ENCODE measurements at regions not wholly inside any gene's neighbourhood (a gene's known extent, or its start where the extent isn't known, plus 50 kb on each side); places are given as distances from the start of the nearest gene placed in this dataset.
A peak's percentile ranks its signal among the peaks of the same experiment; 100 is the strongest.
"Not testable (repeated sequence)": the region's sequence is repeated elsewhere in the genome, so short reads cannot be mapped to it uniquely, and the experiment has no call there.

DNA sequence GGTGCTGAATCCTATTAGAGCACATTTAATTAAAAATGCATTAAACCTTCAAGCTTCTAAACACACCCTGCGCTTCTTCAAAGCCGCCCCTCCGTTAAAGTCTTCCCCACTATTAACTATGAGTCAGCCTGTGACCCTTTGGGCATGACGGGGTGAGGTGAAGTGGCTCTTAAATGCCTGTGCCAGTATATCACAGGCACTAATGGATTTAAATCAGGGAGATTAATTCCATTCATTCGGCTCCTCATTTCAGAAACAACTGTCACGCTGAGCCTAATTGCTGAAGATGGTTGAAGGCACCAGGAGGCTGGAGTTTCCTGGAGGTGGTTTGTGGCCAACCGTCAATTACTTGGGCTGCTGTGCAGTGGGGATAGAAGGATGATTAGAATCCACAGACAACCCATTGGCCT, 192.6 kb upstream of the MSX2 start:
- H3K27ac ChIP-seq: no peak overlapping the region
- DNase-seq: no peak
- no peak overlapping the region for H3K4me3 ChIP-seq
- H3K27me3 ChIP-seq: no peaks in the 10 kb centered on the region
- H3K36me3 ChIP-seq: no peaks in the 10 kb centered on the region
- H3K9me3 ChIP-seq: no peaks in the 10 kb centered on the region
- TF ChIP-seq EP300 (IDR thresholded peaks at IDR 0.05): no peak
- TF ChIP-seq, protein P1, sequence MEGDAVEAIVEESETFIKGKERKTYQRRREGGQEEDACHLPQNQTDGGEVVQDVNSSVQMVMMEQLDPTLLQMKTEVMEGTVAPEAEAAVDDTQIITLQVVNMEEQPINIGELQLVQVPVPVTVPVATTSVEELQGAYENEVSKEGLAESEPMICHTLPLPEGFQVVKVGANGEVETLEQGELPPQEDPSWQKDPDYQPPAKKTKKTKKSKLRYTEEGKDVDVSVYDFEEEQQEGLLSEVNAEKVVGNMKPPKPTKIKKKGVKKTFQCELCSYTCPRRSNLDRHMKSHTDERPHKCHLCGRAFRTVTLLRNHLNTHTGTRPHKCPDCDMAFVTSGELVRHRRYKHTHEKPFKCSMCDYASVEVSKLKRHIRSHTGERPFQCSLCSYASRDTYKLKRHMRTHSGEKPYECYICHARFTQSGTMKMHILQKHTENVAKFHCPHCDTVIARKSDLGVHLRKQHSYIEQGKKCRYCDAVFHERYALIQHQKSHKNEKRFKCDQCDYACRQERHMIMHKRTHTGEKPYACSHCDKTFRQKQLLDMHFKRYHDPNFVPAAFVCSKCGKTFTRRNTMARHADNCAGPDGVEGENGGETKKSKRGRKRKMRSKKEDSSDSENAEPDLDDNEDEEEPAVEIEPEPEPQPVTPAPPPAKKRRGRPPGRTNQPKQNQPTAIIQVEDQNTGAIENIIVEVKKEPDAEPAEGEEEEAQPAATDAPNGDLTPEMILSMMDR (IDR thresholded peaks at IDR 0.05): no peak
- TF ChIP-seq POLR2A (IDR thresholded peaks at IDR 0.05): no peak
- 73 to 76% (median 74%) methylated on average over 7 of the region's 7 CpGs for WGBS, 3 donors
- no peaks in the 10 kb centered on the region for H3K4me1 ChIP-seq (ENCODE audit: insufficient read depth)
- intact Hi-C loops (cut with DNase I): loop anchor here in 1 of 4 donors (10.0 kb wide), 1 partner anchor 1857 kb away; no protein-coding TSS in a partner anchor

DNA sequence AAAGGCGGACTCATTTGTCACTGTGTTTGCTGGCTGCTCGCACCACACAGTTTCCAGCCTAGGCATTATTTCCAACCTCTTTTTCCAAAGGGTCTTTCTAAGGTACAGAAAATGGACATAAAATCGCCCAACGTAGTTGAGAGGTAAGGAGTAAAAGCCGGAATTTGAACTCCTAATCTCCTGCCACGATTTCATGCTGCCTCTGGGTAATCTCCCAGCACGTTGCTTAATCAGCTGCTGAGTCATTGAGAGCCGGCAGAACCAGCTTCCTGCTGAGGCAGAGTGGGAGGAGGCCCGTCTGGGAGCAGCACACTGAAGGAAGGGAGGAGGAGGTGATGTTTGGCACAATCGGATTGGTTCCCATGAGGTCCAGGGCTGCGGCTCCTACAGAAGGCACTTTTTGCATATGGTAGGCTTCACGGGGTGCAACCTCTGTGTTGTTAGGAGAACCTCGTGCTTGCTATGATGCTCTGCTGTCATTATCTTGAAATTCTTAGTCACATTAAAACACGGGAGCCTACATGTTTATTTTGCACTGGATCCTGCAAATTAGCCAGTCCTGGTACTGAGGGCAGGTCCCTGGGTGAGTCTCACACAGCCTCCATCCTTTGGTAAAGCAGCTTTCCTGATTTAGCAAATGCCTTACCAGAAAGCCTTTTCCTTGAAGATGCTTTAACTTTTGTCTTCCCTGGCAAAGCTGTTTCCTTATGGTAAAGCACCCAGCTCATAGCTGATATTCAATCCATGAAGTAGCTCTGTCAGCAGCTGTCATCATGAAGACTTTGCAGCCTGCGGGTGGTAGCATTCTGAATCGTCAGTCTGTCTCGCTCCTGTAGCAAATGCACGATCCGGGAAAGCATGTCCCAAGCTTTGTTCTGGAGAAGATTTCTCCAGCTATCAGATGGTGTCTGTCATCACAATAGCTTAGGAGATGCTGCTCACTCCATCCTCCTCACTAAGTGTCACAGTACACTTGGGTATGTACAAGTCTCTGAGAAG, 191.6 kb upstream of the MSX2 start:
- Histone ChIP-seq H3K4me3 (no peak overlapping the region), H3K4me1 (ENCODE audit: insufficient read depth) (no peaks in the 10 kb centered on the region), H3K27me3 (no peaks in the 10 kb centered on the region), H3K27ac (no peak overlapping the region), H3K9me3 (no peaks in the 10 kb centered on the region), H3K36me3 (no peaks in the 10 kb centered on the region)
- 22 to 24% (median 23%) methylated on average over 19 of the region's 19 CpGs for WGBS, 3 donors
- DNase-seq: peak in 4 of 5 donors; percentile 22 to 55 (median 38)
- intact Hi-C loops (cut with DNase I): loop anchor here in 1 of 4 donors (10.0 kb wide), 1 partner anchor 1858 kb away; no protein-coding TSS in a partner anchor
- TF ChIP-seq, protein P1 (IDR thresholded peaks at IDR 0.05): no peak
- TF ChIP-seq EP300 (IDR thresholded peaks at IDR 0.05): no peak
- no peak for TF ChIP-seq POLR2A (IDR thresholded peaks at IDR 0.05)

DNA sequence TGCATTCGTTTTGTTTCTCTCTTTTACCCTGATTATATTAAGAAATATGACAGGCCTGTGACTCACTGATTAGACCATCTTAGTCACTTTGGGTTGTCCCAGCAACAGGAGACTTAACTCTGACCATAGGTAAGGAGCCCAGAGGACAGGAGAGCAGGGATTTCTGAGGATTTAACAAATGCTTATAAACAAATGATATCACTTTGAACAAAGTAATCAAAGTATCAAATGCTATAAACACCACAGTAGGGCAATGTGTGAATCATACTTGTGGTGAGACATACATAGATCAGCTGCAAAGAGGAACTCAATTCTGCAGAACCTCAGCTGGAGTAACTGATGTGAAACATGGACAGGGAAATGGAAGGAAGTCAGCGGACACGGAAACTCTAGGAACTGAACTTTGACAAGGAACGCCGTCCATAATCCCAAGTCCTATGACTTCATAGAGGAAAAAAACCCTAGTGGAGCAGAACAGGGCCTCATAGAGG, 190.6 kb upstream of the MSX2 start:
- H3K36me3 ChIP-seq: no peaks in the 10 kb centered on the region
- no peak overlapping the region for H3K4me3 ChIP-seq
- intact Hi-C loops (cut with DNase I): loop anchor here in 1 of 4 donors (10.0 kb wide), 1 partner anchor 1859 kb away; no protein-coding TSS in a partner anchor
- no peak for TF ChIP-seq EP300 (IDR thresholded peaks at IDR 0.05)
- TF ChIP-seq POLR2A (IDR thresholded peaks at IDR 0.05): no peak
- H3K4me1 ChIP-seq (ENCODE audit: insufficient read depth): no peaks in the 10 kb centered on the region
- no peak overlapping the region for H3K27ac ChIP-seq
- WGBS, 3 donors: 59 to 64% (median 64%) methylated on average over 5 of the region's 5 CpGs
- H3K9me3 ChIP-seq: no peaks in the 10 kb centered on the region
- DNase-seq: no peak
- H3K27me3 ChIP-seq: no peaks in the 10 kb centered on the region

DNA sequence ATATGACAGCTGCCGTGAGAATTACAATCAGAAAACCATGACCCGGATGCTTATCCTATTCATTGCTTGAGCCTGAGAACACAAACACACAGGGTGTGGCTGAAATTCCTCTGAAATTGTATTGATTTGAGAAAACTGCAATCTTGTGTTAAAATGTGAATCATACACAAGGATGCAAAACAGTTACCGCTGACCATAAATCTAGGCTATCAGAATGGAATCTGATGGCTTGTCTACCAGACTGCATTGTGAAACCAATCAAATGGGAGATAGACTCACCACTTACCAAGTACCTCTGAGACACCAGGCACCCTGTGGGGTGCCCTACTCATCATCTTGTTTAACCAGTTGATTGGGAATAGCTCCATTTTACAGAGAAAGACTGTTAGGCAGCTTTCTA, 188.7 kb upstream of the MSX2 start:
- no peak for DNase-seq
- Histone ChIP-seq H3K27me3 (no peaks in the 10 kb centered on the region), H3K9me3 (no peaks in the 10 kb centered on the region), H3K4me1 (ENCODE audit: insufficient read depth) (no peaks in the 10 kb centered on the region), H3K36me3 (no peaks in the 10 kb centered on the region), H3K4me3 (no peak overlapping the region), H3K27ac (no peak overlapping the region)
- intact Hi-C loops (cut with DNase I): loop anchor here in 1 of 4 donors (10.0 kb wide), 1 partner anchor 1861 kb away; no protein-coding TSS in a partner anchor
- TF ChIP-seq EP300 (IDR thresholded peaks at IDR 0.05) (no peak), POLR2A (IDR thresholded peaks at IDR 0.05) (no peak)
- TF ChIP-seq, protein P1 (IDR thresholded peaks at IDR 0.05): no peak
- 89 to 91% (median 91%) methylated on average over 3 of the region's 3 CpGs for WGBS, 3 donors

DNA sequence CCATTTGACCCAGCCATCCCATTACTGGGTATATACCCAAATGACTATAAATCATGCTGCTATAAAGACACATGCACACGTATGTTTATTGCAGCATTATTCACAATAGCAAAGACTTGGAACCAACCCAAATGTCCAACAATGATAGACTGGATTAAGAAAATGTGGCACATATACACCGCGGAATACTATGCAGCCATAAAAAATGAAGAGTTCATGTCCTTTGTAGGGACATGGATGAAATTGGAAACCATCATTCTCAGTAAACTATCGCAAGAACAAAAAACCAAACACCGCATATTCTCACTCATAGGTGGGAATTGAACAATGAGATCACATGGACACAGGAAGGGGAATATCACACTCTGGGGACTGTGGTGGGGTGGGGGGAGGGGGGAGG, 184.6 kb upstream of the MSX2 start:
- intact Hi-C loops (cut with DNase I): loop anchor here in 1 of 4 donors (10.0 kb wide), 1 partner anchor 1865 kb away; no protein-coding TSS in a partner anchor
- not testable (repeated sequence) for DNase-seq

More for the DNA sequence above, 184.6 kb upstream of the MSX2 start:
- whole genome bisulfite sequencing, 3 donors: 88 to 100% (median 94%) methylated on average over 2 to 4 of the region's 5 CpGs
- not testable (repeated sequence) for H3K9me3 ChIP-seq; H3K4me1 ChIP-seq (ENCODE audit: insufficient read depth); H3K36me3 ChIP-seq; H3K4me3 ChIP-seq; H3K27me3 ChIP-seq; H3K27ac ChIP-seq
